ENCODE measurements at regions not wholly inside any gene's neighbourhood (a gene's known extent, or its start where the extent isn't known, plus 50 kb on each side); places are given as distances from the start of the nearest gene placed in this dataset.
"Not testable (repeated sequence)": the region's sequence is repeated elsewhere in the genome, so short reads cannot be mapped to it uniquely, and the experiment has no call there.

DNA sequence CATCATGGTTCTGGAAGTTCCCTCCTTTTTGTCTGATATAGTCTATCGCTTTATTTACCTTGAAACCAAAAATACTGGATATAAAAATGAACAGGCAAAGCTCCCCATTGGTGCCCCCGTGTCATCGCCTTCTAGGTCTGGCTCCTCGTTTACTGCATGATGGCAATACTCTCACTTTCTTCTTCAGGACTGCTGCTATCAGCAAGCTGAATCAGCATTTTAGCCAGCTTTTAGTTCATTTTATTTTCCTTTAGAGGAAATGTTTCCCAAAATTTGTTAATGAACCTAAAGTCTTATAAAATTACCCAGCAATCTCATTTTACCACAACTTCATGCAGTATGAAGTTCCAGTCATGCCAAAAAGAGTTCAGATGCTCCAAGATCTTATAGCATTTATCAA lies 80.5 kb downstream of the ZIC3 start:
- no peak for DNase-seq (ENCODE audit: low read depth in 2 of 2)

DNA sequence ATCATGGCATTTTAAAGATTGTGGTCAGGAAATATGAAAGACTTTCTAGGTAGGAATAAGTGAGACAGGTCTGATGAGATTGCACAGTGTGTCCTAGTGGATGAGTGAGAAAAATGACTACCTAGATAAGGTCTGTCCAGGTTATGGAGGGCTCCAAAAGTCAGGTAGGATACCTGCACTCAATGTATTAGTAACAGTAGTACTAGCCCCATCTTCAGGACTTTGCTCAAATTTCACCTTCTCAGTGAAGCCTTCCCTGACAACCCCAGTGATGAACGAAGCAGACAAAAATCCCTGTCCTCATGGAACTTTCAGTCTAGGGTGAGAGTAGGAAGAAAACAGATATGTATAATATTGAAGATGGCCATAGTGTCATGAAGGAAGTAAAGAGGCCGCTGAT lies 85.7 kb downstream of the ZIC3 start:
- DNase-seq (ENCODE audit: low read depth in 2 of 2), result no peak

DNA sequence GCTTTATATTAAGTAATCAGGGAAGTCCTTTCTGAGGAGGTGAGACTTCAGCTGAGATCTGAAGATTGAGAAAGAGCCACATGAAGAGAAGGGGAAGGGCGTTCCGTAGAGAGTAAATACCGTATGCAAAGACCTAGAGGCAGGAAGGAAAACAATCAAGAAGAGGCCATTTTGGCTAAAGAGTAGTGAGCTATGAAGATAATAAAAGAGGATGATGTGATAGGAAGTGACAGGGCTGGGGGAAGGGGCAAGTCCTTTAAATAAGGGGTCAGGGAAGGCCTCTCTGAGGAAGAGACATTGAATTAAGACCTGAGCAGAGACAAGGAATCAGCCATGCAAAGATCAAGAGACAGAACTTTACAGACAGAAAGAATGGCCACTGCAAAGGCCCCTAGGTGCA lies 86.2 kb downstream of the ZIC3 start:
- DNase-seq (ENCODE audit: low read depth in 2 of 2), result no peak

DNA sequence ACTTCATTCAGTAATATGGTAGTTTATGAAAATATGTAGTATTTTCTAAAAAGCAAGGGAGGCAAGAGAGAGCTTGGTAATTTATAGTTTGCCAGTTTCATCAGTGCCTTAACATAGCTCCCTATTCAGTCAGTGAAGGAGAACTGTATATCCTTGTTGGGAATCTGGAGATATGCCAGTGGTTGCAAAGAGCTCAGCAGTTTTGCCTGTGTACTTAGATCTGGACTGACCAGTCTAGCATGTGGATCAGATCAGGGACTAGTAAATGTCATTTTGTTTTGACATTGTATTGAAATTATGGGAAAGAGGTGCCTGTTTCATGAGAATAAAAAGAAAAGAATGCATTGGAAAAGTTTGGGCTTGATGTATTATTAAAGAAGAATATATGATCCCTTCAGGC lies 88.6 kb downstream of the ZIC3 start:
- DNase-seq (ENCODE audit: low read depth in 2 of 2), result no peak

DNA sequence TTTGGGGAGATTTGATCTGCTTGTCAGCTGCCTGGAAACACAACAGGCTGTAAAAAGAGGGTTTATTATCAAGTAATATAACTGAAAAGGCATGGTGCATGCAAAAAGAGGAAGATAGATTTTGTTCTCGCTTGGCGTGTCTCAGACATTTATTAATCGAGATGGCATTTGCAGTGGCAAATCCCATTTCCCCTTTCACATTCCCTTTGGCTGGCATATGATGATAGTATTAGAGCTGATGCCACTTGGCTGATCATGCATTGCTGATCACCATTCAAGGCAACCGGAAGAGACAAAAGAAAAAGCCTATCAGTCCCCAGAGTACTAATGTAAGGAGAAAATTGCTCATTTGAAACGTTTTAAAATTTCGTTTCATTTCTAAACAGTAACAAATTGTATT lies 101.8 kb downstream of the ZIC3 start:
- no peak for DNase-seq (ENCODE audit: low read depth in 2 of 2)

DNA sequence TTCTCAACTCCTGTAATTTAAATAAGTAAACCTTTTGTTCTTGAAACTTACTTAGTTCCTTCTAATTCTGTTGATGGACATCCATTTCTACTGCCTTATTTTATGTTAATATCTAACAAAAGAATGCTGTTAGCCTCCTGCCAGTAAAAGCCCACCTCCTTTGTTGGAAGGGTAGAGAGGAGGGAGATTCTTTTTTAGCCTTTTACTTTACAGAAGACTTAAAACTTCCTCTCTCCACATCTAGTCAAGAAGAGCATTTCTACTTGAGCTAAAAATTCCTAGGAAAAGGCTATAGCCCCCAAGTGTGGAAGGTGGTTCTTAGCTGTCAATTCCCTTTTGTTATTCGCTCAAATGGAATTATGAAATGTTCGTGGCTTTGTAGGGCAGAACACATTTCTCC lies 118.7 kb downstream of the ZIC3 start:
- no peak for DNase-seq (ENCODE audit: low read depth in 2 of 2)

DNA sequence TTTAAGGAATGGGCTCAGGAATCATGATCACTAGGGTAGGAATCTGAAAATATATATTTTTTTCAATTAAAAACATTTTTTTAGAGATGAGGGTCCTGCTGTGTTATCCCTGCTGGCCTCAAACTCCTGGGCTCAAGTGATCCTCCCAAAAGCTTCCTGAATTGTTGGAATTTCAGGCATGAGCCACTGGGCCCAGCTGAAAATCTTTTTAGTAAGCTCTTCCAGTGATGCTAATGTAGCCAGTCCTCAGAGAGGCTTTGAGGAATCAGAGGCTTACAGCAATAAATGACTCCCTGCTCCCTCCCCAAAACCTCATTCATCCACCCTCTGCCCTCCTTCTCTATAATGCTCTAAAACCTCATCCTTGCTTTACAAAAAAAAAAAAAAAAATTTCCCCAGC lies 129.5 kb downstream of the ZIC3 start:
- DNase-seq (ENCODE audit: low read depth in 2 of 2), result no peak

DNA sequence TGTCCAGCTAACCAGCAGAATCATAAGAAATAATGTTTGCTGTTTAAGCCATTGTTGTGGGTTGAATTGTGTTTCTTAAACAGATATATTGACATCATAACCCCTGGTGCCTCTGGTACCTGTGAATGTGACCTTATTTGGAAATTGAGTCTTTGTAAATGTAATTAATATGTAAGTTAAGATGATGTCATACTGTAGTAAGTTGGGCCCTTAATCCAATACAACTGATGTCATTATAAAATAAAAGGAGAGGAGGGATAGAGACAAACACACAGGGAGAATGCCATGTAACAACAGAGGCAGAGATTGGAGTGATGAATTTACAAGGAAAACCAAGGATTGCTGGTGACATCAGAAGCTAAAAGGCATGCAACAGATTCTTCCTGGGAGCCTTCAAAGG lies 141.4 kb downstream of the ZIC3 start:
- no peak for DNase-seq (ENCODE audit: low read depth in 2 of 2)

DNA sequence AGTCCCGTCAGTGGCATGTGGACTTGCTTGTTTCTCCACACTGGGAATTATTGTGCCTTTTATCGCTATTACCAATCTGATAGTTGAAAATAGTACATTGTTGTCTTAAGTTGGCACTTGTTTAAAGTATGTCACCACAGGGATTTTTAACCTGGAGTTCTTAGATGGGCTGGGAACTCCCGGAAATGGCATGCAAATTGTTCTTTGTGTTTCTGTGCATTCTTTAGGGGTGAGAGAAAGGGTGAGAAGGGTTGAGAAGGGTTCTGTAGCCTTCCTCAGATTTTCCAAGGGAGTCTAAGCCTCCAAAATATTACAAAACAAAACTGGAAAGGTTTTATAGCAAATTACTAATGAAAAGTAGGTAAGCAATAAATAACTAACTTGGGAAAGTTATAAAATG lies 176.9 kb downstream of the ZIC3 start:
- DNase-seq (ENCODE audit: low read depth in 2 of 2), result no peak

DNA sequence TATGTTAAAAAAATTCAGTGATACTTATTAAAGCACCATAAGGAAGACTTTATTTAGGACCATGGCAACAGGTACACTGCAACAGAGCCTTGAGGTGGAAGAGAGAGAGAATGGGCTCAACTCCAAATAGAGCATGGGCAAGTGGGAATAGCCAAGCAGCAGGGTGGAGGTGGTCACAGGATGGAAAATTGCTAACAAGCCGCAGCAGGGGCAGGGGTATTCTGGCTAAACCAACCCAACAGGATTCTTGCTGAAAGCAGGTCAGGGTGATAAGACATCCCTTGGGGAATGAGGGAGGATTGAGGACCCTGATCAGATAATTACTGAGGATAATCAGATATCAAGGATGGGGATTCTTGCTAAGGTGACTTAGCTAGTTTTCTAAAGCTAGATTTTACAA lies 177.5 kb downstream of the ZIC3 start:
- no peak for DNase-seq (ENCODE audit: low read depth in 2 of 2)

DNA sequence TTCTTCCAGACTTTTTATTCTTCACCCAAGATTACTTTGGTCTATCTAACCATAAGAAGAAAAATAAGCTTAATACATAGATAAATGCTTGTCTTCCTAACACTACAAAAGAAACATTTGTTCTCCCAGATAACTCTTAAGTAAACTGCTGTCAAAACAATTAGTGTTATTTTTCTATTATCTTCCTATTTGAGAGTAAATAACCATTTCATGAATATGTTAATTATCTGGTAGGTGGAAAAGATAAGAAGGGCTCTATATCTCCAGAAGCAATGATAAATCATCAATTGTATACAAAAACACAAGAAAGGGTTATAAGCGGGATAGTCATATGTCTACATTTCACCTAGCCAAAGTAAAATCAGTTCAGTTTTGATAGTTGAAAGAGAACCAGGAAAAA lies 180.4 kb downstream of the ZIC3 start:
- no peak for DNase-seq (ENCODE audit: low read depth in 2 of 2)

DNA sequence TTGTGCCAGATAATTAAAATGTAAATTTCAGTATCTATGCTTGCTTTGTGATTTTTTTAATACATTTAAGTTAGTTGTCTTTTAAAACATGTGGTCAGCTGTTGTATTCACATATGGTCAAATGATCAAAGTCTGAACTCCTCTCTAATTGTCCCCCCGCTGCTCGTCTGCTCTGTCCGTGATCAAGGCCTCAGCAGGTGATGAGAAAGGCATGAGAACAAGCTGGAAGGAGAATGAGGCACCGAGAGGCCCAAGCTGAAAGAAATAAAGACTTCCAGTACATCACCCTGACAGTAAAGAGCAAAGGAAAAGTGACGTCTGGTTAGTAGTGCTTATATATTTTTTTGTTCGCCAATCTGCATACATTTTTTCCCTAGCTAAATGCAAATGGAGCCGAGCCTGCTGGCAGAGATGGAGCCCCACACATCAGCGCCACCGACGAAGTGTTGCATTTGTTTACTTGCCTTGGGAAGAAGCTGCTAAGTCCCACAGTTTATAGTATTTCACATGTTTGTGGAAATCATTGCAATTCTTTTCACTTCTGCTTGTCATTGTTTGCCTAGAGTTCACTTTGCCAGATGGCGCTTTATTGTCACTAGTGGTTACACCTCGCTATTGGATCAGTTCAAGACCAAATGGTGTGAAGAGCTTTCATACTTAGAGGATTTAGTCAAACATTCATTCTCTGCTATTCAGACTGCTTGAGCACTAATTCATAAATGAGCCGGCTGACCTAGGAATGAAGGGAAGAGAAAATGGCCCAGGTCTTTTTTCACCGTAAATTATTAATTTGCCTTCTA lies 181.5 kb downstream of the ZIC3 start:
- DNase-seq (ENCODE audit: low read depth in 2 of 2), result no peak

DNA sequence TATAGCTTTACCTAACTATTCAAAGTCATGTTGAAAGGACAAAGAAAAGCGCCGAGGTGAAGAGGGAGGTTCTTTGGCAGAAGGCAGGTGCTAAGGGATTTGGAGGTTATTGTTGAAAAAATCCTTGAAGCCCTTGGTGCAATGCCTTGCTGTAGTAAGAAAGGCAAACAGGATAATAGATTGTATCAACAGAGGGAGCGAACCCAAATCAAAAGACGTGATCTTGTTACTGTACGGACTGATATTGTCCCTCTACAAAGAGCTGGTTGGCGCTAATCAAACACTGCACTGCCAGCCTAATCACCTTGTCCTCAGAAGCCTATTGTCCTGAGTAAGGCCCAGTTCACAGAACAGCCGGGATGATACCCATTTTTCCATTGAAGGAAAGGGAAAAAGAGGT lies 182.9 kb downstream of the ZIC3 start:
- no peak for DNase-seq (ENCODE audit: low read depth in 2 of 2)

DNA sequence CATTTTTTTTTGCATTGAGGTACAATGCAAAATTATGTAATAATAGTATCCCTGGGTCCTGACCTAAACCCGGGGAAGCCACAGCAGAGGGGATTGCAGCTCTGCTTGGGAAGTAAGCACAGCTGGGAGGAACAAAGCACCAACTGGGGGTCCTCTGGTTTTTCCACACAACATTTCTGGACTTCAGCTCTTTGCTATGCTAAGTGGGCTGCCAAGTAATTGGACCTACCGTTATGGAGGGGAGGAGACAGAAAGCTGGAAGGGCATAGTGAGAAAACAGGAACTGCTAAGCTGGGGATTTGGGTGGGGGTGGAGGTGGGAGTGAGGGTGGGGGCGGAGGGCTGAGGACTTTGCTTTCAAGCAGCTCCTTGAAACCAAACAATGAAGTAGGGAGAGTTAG lies 183.3 kb downstream of the ZIC3 start:
- DNase-seq (ENCODE audit: low read depth in 2 of 2), result no peak

DNA sequence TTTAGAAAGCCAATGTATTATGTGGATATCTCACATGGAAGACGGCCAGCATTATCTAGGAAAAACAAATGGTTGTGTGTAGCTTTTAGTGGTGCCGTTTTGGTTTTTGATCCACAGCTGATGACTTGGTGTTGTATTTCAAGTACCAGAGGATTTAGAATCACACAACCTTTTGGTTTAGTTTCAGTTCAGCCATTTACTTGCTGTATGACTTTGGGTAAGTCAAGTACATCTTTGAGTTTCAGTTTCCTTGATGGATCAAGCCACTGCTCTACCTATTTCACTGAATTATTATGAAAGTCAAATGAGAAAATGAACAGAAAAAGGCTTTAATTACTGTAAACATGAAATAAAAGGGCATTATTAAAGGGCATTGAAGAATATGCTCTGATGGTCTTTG lies 205.6 kb downstream of the ZIC3 start:
- no peak for DNase-seq (ENCODE audit: low read depth in 2 of 2)

DNA sequence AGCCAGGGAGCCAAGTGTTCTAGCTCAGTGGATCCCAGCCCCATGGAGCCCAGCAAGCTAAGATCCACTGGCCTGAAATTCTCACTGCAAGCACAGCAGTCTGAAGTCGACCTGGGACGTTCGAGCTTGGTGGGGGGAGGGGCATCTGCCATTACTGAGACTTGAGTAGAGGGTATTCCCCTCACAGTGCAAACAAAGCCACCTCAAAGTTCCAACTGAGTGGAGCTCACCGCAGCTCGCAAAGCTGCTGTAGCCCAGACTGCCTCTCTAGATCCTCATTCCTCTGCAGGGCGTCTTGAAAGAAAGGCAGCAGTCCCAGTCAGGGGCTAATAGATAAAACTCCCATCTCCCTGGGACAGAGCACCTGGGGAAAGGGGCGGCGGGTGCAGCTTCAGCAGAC lies 226.3 kb downstream of the ZIC3 start:
- no peak for DNase-seq (ENCODE audit: low read depth in 2 of 2)

DNA sequence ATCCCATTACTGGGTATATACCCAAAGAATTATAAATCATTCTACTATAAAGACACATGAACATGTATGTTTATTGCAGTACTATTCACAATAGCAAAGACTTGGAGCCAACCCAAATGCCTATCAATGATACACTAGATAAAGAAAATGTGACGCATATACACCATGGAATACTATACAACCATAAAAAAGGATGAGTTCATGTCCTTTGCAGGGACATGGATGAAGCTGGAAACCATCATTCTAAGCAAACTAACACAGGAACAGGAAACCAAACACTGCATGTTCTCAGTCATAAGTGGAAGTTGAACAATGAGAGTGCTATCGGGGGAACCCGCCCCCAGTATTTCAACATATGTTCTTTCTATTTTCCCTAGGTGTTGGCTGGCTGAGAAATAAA lies 232.0 kb downstream of the ZIC3 start:
- DNase-seq (ENCODE audit: low read depth in 2 of 2), result not testable (repeated sequence)

DNA sequence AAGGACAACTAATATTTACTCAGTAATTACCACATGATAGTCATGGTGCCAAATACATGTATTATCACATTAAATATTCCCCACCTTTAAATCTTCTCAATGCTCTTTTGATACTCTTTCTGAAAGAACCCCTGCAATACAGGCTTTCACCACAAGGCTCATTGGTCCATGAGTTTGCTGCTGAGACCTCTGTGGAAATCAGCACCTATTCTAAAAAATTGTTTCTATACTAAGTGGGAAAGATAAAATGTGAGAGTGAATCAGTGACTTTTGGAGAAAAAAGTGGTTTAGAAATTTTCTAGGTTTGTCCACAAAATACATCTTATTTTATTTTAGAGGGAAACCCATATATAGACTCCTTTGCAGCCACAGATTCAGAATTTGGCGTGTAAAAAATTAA lies 257.3 kb downstream of the ZIC3 start:
- DNase-seq (ENCODE audit: low read depth in 2 of 2), result no peak

DNA sequence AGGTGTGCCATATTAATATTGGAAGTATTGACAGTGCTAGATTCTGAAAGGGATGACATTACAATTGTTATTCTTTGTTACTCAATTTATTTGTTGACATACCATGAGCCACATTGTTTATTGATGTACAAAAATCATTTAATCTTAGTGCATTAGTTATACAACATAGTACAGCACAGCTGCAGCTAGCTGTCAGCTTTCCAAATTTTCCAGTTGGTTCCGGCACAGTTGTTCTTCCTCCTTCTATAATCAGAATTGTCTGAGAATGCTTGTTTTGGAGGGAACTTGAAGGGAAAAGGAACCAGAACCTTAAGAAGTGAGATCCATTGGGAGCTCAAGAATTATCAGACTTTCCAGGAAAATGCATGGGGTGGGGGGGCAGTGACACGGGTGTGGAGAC lies 281.4 kb downstream of the ZIC3 start:
- no peak for DNase-seq (ENCODE audit: low read depth in 2 of 2)

DNA sequence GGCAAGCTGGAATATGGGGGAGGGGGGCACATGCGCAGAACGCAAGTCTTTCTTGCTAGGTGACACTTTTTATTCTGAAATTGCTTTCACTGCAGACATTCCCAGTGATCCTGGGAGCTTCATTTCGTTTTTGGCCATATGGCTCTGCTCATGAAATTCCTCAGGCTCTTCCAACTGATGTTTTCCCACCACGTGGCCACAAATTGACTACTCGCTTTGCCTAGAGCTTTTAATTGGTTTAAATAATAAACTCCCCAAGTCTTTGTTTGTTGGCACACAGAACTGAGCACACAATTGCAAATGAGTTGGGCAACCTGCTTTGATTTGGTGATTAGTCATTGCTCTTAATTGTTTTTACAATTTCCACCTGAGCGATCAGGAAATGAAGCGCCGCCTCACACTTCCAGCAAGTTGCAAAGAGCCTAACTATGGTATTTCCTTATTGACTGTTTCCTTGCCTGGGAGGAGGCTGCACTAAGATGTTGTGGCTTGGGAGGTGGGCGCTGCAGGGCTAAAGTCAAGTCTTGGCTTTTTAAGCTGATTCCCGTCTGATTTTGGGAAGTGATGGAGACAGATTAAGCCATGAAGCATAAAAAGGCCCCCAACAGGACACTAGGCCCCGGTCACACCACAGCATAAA lies 282.5 kb downstream of the ZIC3 start:
- DNase-seq (ENCODE audit: low read depth in 2 of 2), result no peak

DNA sequence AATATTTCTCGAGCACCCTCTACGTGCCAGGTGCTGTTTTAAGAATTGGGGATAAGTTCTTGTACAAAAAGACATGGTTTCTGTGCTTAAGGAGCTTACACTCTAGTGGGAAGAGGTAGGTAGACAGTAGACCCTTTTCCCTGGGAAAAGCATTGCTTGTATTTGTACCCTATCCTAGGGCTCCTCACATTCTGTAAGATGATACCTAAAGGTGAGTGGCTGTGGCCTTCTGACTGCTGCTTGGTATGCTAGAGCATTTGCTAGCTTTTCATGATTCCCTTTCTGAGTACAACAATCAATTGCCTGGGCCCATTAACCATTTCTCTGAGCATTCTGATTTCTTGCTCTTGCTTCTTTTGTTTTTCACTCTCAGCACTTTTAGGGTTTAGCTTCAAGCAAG lies 286.6 kb downstream of the ZIC3 start:
- no peak for DNase-seq (ENCODE audit: low read depth in 2 of 2)

DNA sequence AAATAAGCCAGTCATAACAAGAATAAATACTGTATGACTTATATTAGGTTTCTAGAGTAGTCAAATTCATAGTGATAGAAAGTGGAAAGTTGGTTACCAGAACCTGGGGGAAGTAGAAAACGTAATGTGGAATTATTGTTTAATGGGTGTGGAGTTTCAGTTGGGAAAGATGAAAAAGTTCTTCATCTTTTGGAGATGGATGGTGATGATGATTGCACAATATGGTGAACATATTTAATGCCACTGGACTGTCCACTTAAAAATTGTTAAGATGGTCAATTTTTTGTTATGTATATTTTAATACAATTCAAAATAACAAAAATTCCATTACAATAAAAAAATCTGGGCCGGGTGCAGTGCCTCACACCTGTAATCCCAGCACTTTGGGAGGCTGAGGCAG lies 289.6 kb downstream of the ZIC3 start:
- no peak for DNase-seq (ENCODE audit: low read depth in 2 of 2)

DNA sequence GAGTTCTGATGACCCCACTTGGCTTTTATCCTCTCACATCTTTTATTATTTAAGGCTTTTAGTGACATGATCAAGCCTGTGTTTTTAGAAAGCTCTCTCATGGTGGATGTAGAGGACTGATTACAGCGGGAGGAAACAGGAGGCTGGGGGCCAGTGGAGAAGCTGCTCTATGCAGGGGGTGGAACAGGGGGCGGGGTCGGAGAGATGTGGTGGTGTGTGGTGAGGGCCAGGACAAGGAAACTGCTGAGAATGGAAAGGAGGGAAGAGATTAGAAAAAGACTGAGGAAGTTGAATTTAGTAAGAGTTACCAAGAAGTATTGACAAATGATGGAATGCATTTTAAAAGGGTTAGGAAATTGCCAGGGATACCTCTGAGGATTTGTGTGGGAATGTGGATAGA lies 292.2 kb downstream of the ZIC3 start:
- no peak for DNase-seq (ENCODE audit: low read depth in 2 of 2)

DNA sequence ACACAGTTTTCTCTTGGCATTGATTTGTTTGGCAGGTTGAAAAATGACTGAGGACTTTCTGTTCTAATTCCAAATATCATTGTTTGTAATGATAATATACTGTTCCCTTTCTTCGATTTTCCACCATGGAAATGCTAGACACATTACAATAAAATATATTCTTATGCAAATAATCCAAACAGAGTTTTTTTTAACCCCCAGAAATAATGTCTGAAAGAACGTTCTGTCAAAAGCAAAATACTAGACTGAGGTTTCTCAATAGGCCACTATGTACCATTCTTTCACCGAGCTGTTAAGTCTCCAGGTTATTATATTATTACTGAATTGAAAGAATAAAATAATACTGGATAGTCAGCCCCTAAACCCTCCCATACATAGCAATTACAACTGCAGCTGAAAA lies 312.5 kb downstream of the ZIC3 start:
- DNase-seq (ENCODE audit: low read depth in 2 of 2), result no peak
